HEK293 (cell line): ENCODE measurements at regions not wholly inside any gene's neighbourhood (a gene's known extent, or its start where the extent isn't known, plus 50 kb on each side); places are given as distances from the start of the nearest gene placed in this dataset.

Source experiments
- HOXA7 ChIP-seq: sonication (generic); formaldehyde crosslinking; IDR thresholded peaks from 2 replicates; pipeline ENCODE4 v1.8.1; 2022; ENCODE audit warnings: missing genetic modification reagents, borderline replicate concordance
- MEIS1 ChIP-seq: sonication (generic); formaldehyde crosslinking; IDR thresholded peaks from 2 replicates; pipeline ENCODE4 v1.8.1; 2022; ENCODE audit warnings: missing genetic modification reagents, mild to moderate bottlenecking, borderline replicate concordance
- ZBTB20 ChIP-seq: fragments of 450-650 bp; formaldehyde crosslinking; IDR thresholded peaks from 2 replicates; pipeline ENCODE4 v1.5.1; 2016; ENCODE audit warnings: missing biosample characterization, missing genetic modification characterization
- ZBTB7A ChIP-seq: fragments of 450-650 bp; formaldehyde crosslinking; IDR thresholded peaks from 2 replicates; pipeline ENCODE4 v1.5.1; 2016; ENCODE audit warnings: low read depth, missing biosample characterization, missing genetic modification characterization
- ZBTB8A ChIP-seq: fragments of 450-650 bp; formaldehyde crosslinking; IDR thresholded peaks from 2 replicates; pipeline ENCODE4 v1.5.1; 2016; ENCODE audit warnings: missing biosample characterization, missing genetic modification characterization
- ZNF112 ChIP-seq: fragments of 450-650 bp; formaldehyde crosslinking; IDR thresholded peaks from 2 replicates; pipeline ENCODE4 v1.5.0; 2017; ENCODE audit warnings: missing biosample characterization, missing genetic modification characterization
- ZNF211 ChIP-seq: fragments of 450-650 bp; formaldehyde crosslinking; IDR thresholded peaks from 2 replicates; pipeline ENCODE4 v1.5.1; 2016; ENCODE audit warnings: low read depth, missing biosample characterization, missing genetic modification characterization
- ZNF239 ChIP-seq: fragments of 450-650 bp; formaldehyde crosslinking; IDR thresholded peaks from 2 replicates; pipeline ENCODE4 v1.5.1; 2016; ENCODE audit warnings: missing biosample characterization, missing genetic modification characterization
- ZNF274 ChIP-seq, 2 experiments: fragments of 200-500 bp in 1 of 2; fragments of 450-650 bp in 1 of 2; sonication (Bioruptor generic) in 1 of 2; formaldehyde crosslinking in 1 of 2; IDR thresholded peaks; 2 replicates each; pipeline versions ENCODE4 v1.5.1 to v1.6.1; 2014 to 2016; ENCODE audit warnings: borderline replicate concordance in 1 of 2, inconsistent platforms in 1 of 2, low read length in 1 of 2, missing biosample characterization in 1 of 2, missing genetic modification characterization in 1 of 2
- ZNF302 ChIP-seq: fragments of 450-650 bp; formaldehyde crosslinking; IDR thresholded peaks from 2 replicates; pipeline ENCODE4 v1.5.1; 2016; ENCODE audit warnings: missing biosample characterization, missing genetic modification characterization, low read depth
- ZNF37A ChIP-seq: fragments of 450-650 bp; IDR thresholded peaks from 2 replicates; pipeline ENCODE4 v1.5.1; 2018; ENCODE audit warnings: missing biosample characterization, missing genetic modification characterization
- ZNF555 ChIP-seq: fragments of 450-650 bp; formaldehyde crosslinking; conservative IDR thresholded peaks from 2 replicates; pipeline ENCODE4 v1.5.1; 2017; ENCODE audit warnings: missing biosample characterization, mild to moderate bottlenecking, missing genetic modification characterization, inconsistent platforms
- ZNF623 ChIP-seq: fragments of 450-650 bp; formaldehyde crosslinking; IDR thresholded peaks from 2 replicates; pipeline ENCODE4 v1.5.1; 2016; ENCODE audit warnings: missing biosample characterization, missing genetic modification characterization
- ZNF658 ChIP-seq: fragments of 450-650 bp; formaldehyde crosslinking; IDR thresholded peaks from 2 replicates; pipeline ENCODE4; 2016; ENCODE audit warnings: missing biosample characterization, missing genetic modification characterization
- ZNF776 ChIP-seq: fragments of 450-650 bp; formaldehyde crosslinking; IDR thresholded peaks from 2 replicates; pipeline ENCODE4 v1.5.0; 2017; ENCODE audit warnings: missing biosample characterization, missing genetic modification characterization, borderline replicate concordance
- ZNF785 ChIP-seq: fragments of 450-650 bp; formaldehyde crosslinking; IDR thresholded peaks from 2 replicates; pipeline ENCODE4 v1.5.1; 2016; ENCODE audit warnings: missing biosample characterization, missing genetic modification characterization
- TF ChIP-seq, protein P1 (sequence below): IDR thresholded peaks from 2 replicates; pipeline ENCODE4 v1.6.1; 2011; ENCODE audit warnings: mild to moderate bottlenecking, low read depth, low read length, borderline replicate concordance
- TF ChIP-seq, protein P2 (sequence below): fragments of 450-650 bp; formaldehyde crosslinking; conservative IDR thresholded peaks from 2 replicates; pipeline ENCODE4 v1.5.1; 2016; ENCODE audit warnings: low read depth, missing biosample characterization, missing genetic modification characterization
- TF ChIP-seq, protein P3 (sequence below): fragments of 450-650 bp; formaldehyde crosslinking; IDR thresholded peaks from 2 replicates; pipeline ENCODE4 v1.5.1; 2016; ENCODE audit warnings: missing biosample characterization, missing genetic modification characterization
- TF ChIP-seq, protein P4 (sequence below): fragments of 450-650 bp; formaldehyde crosslinking; IDR thresholded peaks from 2 replicates; pipeline ENCODE4 v1.5.1; 2017; ENCODE audit warnings: missing biosample characterization, missing genetic modification characterization
- TF ChIP-seq, protein P5 (sequence below): fragments of 450-650 bp; formaldehyde crosslinking; IDR thresholded peaks from 2 replicates; pipeline ENCODE4; 2016; ENCODE audit warnings: missing biosample characterization, missing genetic modification characterization
- TF ChIP-seq, protein P6 (sequence below): fragments of 450-650 bp; formaldehyde crosslinking; IDR thresholded peaks from 2 replicates; pipeline ENCODE4 v1.5.1; 2017; ENCODE audit warnings: missing biosample characterization, missing genetic modification characterization
- TF ChIP-seq, protein P7 (sequence below): fragments of 450-650 bp; formaldehyde crosslinking; IDR thresholded peaks from 2 replicates; pipeline ENCODE4 v1.5.1; 2016; ENCODE audit warnings: missing biosample characterization, missing genetic modification characterization

DNA sequence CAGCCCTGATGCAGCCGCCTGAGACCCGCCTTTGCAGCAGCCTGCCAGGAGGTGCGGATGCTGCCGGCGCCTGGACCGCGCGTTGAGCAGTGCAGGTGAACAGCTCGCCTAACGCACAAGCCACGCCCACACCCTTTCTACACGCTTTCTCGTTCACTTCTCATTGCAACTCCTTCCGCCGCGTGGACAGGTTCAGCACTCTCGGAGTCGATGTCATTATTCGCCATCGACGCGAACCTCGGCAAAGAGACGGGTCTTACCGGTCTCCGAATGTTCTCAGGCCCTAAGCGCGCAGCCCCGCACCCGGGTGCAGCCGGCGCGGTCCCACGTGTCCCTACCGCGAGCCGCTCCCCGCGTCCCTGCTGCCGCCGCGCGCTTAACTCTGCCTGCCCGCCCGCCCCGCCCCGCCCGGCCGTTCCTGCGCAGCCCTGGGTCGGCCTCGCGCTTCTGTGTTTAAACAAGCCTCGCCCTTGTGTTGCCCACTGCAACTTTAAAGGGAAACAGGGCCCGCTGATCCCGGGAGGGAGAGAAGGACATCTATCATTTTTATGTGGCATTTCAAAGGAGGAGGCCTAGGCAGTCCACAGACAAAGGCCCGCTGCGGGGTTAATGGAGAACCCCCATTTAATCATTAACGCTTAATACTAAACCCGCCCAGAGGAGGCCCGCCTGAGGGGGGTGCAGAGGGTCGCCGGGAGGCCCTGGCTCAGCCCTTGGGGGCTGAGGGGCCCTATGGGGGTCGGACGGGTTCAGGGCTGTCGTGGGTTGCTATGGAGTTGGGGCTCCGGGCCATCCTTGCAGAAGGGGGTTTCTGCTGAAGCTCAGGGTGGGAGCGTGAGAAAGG lies 128.5 kb downstream of the WDR11 start (continued):
- peak; percentile 64; the same call in 1 of the 2 replicates for TF ChIP-seq ZBTB20 (tag by site-specific recombination)
- TF ChIP-seq, protein P1, sequence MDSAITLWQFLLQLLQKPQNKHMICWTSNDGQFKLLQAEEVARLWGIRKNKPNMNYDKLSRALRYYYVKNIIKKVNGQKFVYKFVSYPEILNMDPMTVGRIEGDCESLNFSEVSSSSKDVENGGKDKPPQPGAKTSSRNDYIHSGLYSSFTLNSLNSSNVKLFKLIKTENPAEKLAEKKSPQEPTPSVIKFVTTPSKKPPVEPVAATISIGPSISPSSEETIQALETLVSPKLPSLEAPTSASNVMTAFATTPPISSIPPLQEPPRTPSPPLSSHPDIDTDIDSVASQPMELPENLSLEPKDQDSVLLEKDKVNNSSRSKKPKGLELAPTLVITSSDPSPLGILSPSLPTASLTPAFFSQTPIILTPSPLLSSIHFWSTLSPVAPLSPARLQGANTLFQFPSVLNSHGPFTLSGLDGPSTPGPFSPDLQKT, result no peak
- peak; percentile 62 for TF ChIP-seq ZBTB8A (tag by site-specific recombination)
- TF ChIP-seq, protein P2, sequence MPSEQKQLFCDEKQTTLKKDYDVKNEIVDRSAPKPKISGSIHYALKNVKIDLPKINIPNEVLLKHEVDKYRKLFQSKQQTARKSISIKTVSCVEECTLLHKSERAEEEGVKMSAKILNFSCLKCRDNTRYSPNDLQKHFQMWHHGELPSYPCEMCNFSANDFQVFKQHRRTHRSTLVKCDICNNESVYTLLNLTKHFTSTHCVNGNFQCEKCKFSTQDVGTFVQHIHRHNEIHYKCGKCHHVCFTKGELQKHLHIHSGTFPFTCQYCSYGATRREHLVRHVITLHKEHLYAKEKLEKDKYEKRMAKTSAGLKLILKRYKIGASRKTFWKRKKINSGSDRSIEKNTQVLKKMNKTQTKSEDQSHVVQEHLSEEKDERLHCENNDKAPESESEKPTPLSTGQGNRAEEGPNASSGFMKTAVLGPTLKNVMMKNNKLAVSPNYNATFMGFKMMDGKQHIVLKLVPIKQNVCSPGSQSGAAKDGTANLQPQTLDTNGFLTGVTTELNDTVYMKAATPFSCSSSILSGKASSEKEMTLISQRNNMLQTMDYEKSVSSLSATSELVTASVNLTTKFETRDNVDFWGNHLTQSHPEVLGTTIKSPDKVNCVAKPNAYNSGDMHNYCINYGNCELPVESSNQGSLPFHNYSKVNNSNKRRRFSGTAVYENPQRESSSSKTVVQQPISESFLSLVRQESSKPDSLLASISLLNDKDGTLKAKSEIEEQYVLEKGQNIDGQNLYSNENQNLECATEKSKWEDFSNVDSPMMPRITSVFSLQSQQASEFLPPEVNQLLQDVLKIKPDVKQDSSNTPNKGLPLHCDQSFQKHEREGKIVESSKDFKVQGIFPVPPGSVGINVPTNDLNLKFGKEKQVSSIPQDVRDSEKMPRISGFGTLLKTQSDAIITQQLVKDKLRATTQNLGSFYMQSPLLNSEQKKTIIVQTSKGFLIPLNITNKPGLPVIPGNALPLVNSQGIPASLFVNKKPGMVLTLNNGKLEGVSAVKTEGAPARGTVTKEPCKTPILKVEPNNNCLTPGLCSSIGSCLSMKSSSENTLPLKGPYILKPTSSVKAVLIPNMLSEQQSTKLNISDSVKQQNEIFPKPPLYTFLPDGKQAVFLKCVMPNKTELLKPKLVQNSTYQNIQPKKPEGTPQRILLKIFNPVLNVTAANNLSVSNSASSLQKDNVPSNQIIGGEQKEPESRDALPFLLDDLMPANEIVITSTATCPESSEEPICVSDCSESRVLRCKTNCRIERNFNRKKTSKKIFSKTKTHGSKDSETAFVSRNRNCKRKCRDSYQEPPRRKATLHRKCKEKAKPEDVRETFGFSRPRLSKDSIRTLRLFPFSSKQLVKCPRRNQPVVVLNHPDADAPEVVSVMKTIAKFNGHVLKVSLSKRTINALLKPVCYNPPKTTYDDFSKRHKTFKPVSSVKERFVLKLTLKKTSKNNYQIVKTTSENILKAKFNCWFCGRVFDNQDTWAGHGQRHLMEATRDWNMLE (tag by site-specific recombination), result no peak
- TF ChIP-seq ZNF555 (tag by site-specific recombination), result no peak
- no peak for TF ChIP-seq ZBTB7A
- TF ChIP-seq ZNF112 (tag by site-specific recombination), result no peak
- TF ChIP-seq ZNF785 (tag by site-specific recombination), result no peak
- TF ChIP-seq, protein P3, sequence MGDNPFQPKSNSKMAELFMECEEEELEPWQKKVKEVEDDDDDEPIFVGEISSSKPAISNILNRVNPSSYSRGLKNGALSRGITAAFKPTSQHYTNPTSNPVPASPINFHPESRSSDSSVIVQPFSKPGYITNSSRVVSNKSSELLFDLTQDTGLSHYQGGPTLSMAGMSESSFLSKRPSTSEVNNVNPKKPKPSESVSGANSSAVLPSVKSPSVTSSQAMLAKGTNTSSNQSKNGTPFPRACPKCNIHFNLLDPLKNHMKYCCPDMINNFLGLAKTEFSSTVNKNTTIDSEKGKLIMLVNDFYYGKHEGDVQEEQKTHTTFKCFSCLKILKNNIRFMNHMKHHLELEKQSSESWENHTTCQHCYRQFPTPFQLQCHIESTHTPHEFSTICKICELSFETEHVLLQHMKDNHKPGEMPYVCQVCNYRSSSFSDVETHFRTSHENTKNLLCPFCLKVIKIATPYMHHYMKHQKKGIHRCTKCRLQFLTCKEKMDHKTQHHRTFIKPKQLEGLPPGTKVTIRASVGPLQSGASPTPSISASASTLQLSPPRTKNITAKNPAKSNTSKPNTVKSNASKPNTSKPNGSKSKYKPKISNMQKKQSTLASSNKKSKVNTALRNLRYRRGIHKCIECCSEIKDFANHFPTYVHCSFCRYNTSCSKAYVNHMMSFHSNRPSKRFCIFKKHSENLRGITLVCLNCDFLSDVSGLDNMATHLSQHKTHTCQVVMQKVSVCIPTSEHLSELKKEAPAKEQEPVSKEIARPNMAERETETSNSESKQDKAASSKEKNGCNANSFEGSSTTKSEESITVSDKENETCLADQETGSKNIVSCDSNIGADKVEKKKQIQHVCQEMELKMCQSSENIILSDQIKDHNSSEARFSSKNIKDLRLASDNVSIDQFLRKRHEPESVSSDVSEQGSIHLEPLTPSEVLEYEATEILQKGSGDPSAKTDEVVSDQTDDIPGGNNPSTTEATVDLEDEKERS (tag by site-specific recombination), result no peak
- TF ChIP-seq, protein P4, sequence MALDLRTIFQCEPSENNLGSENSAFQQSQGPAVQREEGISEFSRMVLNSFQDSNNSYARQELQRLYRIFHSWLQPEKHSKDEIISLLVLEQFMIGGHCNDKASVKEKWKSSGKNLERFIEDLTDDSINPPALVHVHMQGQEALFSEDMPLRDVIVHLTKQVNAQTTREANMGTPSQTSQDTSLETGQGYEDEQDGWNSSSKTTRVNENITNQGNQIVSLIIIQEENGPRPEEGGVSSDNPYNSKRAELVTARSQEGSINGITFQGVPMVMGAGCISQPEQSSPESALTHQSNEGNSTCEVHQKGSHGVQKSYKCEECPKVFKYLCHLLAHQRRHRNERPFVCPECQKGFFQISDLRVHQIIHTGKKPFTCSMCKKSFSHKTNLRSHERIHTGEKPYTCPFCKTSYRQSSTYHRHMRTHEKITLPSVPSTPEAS (tag by site-specific recombination), result no peak; the same call in 1 of the 2 replicates
- TF ChIP-seq, protein P5, sequence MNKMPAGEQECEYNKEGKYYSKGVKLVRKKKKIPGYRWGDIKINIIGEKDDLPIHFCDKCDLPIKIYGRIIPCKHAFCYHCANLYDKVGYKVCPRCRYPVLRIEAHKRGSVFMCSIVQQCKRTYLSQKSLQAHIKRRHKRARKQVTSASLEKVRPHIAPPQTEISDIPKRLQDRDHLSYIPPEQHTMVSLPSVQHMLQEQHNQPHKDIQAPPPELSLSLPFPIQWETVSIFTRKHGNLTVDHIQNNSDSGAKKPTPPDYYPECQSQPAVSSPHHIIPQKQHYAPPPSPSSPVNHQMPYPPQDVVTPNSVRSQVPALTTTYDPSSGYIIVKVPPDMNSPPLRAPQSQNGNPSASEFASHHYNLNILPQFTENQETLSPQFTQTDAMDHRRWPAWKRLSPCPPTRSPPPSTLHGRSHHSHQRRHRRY, result no peak
- TF ChIP-seq, protein P6, sequence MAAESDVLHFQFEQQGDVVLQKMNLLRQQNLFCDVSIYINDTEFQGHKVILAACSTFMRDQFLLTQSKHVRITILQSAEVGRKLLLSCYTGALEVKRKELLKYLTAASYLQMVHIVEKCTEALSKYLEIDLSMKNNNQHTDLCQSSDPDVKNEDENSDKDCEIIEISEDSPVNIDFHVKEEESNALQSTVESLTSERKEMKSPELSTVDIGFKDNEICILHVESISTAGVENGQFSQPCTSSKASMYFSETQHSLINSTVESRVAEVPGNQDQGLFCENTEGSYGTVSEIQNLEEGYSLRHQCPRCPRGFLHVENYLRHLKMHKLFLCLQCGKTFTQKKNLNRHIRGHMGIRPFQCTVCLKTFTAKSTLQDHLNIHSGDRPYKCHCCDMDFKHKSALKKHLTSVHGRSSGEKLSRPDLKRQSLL, result no peak
- TF ChIP-seq ZNF623 (tag by site-specific recombination), result no peak
- TF ChIP-seq ZNF211 (tag by site-specific recombination), result no peak
- no peak for TF ChIP-seq HOXA7 (CRISPR knock-in tag)
- TF ChIP-seq ZNF37A (tag by site-specific recombination), result no peak
- no peak for TF ChIP-seq ZNF239 (tag by site-specific recombination)
- TF ChIP-seq, protein P7, sequence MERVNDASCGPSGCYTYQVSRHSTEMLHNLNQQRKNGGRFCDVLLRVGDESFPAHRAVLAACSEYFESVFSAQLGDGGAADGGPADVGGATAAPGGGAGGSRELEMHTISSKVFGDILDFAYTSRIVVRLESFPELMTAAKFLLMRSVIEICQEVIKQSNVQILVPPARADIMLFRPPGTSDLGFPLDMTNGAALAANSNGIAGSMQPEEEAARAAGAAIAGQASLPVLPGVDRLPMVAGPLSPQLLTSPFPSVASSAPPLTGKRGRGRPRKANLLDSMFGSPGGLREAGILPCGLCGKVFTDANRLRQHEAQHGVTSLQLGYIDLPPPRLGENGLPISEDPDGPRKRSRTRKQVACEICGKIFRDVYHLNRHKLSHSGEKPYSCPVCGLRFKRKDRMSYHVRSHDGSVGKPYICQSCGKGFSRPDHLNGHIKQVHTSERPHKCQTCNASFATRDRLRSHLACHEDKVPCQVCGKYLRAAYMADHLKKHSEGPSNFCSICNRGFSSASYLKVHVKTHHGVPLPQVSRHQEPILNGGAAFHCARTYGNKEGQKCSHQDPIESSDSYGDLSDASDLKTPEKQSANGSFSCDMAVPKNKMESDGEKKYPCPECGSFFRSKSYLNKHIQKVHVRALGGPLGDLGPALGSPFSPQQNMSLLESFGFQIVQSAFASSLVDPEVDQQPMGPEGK (tag by site-specific recombination), result no peak
- TF ChIP-seq ZNF658, result no peak
- TF ChIP-seq ZNF302, result no peak
- TF ChIP-seq ZNF274 (IDR thresholded peaks at IDR 0.05; ENCODE audit: low read length), result no peak
- TF ChIP-seq ZNF274 (tag by site-specific recombination; IDR thresholded peaks at IDR 0.05; ENCODE audit: borderline replicate concordance), result no peak
- TF ChIP-seq ZNF776 (tag by site-specific recombination), result no peak
- TF ChIP-seq MEIS1, result no peak
